Esophagus muscularis mucosa (tissue), 4 donors: ENCODE measurements at regions not wholly inside any gene's neighbourhood (a gene's known extent, or its start where the extent isn't known, plus 50 kb on each side); places are given as distances from the start of the nearest gene placed in this dataset.

Source experiments
- DNase-seq: peaks from one replicate; pipeline ENCODE4 v3.0.0-alpha.2; 2017; ENCODE audit errors: extremely low spot score
- H3K27ac ChIP-seq, 4 donors: fragments of 200-600 bp; sonication (generic); replicated peaks in 1 of 4; 1 replicate in 3 of 4; 2 replicates in 1 of 4; pipeline ENCODE4 v1.5.1; 2016 to 2019; ENCODE audit warnings: mild to moderate bottlenecking in 1 of 4
- H3K27me3 ChIP-seq, 4 donors: fragments of 200-600 bp; sonication (generic); one replicate each; pipeline versions ENCODE4 v1.5.1 to v1.6.0; 2016 to 2019
- H3K36me3 ChIP-seq, 4 donors: fragments of 200-600 bp; sonication (generic); one replicate each; pipeline ENCODE4 v1.5.1; 2016 to 2019
- H3K4me1 ChIP-seq, 4 donors: fragments of 200-600 bp; sonication (generic); one replicate each; pipeline ENCODE4 v1.5.1; 2016 to 2019
- H3K4me3 ChIP-seq, 4 donors: fragments of 200-600 bp; sonication (generic); 1 replicate in 2 of 4; 2 replicates in 2 of 4; pipeline ENCODE4 v1.5.1; 2016 to 2019; ENCODE audit warnings: mild to moderate bottlenecking in 4 of 4, moderate library complexity in 1 of 4
- H3K9me3 ChIP-seq, 4 donors: fragments of 200-600 bp; sonication (generic); 1 replicate in 3 of 4; 2 replicates in 1 of 4; pipeline ENCODE4 v1.5.1; 2016 to 2019
- EP300 ChIP-seq: sonication (generic); formaldehyde crosslinking; IDR thresholded peaks from one replicate; pipeline ENCODE4 v1.6.1; 2017; ENCODE audit warnings: antibody characterized with exemption
- POLR2A ChIP-seq: fragments of 450-650 bp; IDR thresholded peaks from one replicate; pipeline ENCODE4 v1.6.1; 2017; ENCODE audit warnings: antibody characterized with exemption, moderate library complexity, mild to moderate bottlenecking, low read depth
- POLR2AphosphoS5 ChIP-seq, 2 donors: sonication (generic); formaldehyde crosslinking; IDR thresholded peaks; one replicate each; pipeline ENCODE4 v1.6.1; 2017; ENCODE audit warnings: antibody characterized with exemption in 2 of 2
- WGBS: methylation state at CpG from one replicate; pipeline ENCODE4 v1.1.5; 2018; 5-methylcytosine and 5-hydroxymethylcytosine counted together
- intact Hi-C: fragments of 100-400 bp; cut with DNase I; formaldehyde crosslinking; loops from one replicate; pipeline ENCODE4 v1.15.1; 2023
- TF ChIP-seq, protein P1 (sequence below), 3 experiments: fragments of 200-600 bp in 2 of 3; fragments of 450-650 bp in 1 of 3; sonication (generic) in 2 of 3; IDR thresholded peaks; one replicate each; pipeline ENCODE4 v1.5.1; 2017 to 2019; ENCODE audit warnings: antibody characterized with exemption in 3 of 3, mild to moderate bottlenecking in 2 of 3, moderate library complexity in 1 of 3

GRCh38 chr7:156079156-156079555 is 266.9 kb upstream of the SHH start:
- H3K27ac ChIP-seq: no peak overlapping the region
- 83% methylated on average over 15 of the region's 15 CpGs for WGBS
- no peaks in the 10 kb centered on the region for H3K9me3 ChIP-seq
- no peak for DNase-seq
- TF ChIP-seq POLR2A (no peak), EP300 (no peak), POLR2AphosphoS5 (IDR thresholded peaks at IDR 0.05) (no peak)
- TF ChIP-seq, protein P1, sequence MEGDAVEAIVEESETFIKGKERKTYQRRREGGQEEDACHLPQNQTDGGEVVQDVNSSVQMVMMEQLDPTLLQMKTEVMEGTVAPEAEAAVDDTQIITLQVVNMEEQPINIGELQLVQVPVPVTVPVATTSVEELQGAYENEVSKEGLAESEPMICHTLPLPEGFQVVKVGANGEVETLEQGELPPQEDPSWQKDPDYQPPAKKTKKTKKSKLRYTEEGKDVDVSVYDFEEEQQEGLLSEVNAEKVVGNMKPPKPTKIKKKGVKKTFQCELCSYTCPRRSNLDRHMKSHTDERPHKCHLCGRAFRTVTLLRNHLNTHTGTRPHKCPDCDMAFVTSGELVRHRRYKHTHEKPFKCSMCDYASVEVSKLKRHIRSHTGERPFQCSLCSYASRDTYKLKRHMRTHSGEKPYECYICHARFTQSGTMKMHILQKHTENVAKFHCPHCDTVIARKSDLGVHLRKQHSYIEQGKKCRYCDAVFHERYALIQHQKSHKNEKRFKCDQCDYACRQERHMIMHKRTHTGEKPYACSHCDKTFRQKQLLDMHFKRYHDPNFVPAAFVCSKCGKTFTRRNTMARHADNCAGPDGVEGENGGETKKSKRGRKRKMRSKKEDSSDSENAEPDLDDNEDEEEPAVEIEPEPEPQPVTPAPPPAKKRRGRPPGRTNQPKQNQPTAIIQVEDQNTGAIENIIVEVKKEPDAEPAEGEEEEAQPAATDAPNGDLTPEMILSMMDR (IDR thresholded peaks at IDR 0.05): no peak
- intact Hi-C loops: no loop called here
- no peaks in the 10 kb centered on the region for H3K36me3 ChIP-seq
- H3K4me3 ChIP-seq: no peak overlapping the region
- H3K4me1 ChIP-seq: peaks cover 0 to 14% (median 9%) of the 10 kb centered on the region in 4 donors
- no peaks in the 10 kb centered on the region for H3K27me3 ChIP-seq

- 86% methylated on average over 27 of the region's 28 CpGs for WGBS
- Histone ChIP-seq H3K9me3 (no peaks in the 10 kb centered on the region), H3K27me3 (no peaks in the 10 kb centered on the region), H3K4me1 (peaks cover 0 to 1% (median under 1%) of the 10 kb centered on the region in 4 donors), H3K4me3 (no peak overlapping the region), H3K36me3 (no peaks in the 10 kb centered on the region), H3K27ac (no peak overlapping the region)
- intact Hi-C loops: no loop called here
- no peak for DNase-seq
- TF ChIP-seq EP300 (no peak), POLR2AphosphoS5 (IDR thresholded peaks at IDR 0.05) (no peak), POLR2A (no peak)
- TF ChIP-seq, protein P1 (IDR thresholded peaks at IDR 0.05): no peak
Observed at GRCh38 chr7:156074982-156075615, 262.8 kb upstream of the SHH start.

DNA sequence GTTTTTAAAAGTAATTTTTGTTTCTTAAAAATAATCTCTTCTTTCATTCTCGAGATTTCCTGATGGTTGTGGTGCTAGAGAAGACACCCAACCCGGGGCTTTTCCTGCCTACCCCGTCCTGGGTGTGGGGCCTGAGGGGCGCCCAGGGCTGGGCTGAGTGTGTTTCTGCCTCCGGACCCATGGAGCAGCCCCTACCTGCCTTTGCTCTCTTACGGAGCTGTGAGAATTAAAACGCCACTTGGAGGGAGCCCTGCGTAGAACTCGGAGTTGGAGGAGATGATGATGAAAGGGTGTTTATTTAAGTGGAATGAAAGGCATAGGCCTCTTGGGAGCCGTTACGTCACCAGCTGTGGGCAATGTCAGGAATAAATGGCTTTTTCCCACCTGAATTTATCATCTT is 261.8 kb upstream of the SHH start:
- TF ChIP-seq EP300: no peak
- H3K36me3 ChIP-seq: no peaks in the 10 kb centered on the region
- H3K4me1 ChIP-seq: no peaks in the 10 kb centered on the region
- no peak for DNase-seq
- no peak overlapping the region for H3K4me3 ChIP-seq
- H3K9me3 ChIP-seq: no peaks in the 10 kb centered on the region
- no peaks in the 10 kb centered on the region for H3K27me3 ChIP-seq
- intact Hi-C loops: no loop called here
- H3K27ac ChIP-seq: no peak overlapping the region
- 63% methylated on average over 11 of the region's 11 CpGs for WGBS

DNA sequence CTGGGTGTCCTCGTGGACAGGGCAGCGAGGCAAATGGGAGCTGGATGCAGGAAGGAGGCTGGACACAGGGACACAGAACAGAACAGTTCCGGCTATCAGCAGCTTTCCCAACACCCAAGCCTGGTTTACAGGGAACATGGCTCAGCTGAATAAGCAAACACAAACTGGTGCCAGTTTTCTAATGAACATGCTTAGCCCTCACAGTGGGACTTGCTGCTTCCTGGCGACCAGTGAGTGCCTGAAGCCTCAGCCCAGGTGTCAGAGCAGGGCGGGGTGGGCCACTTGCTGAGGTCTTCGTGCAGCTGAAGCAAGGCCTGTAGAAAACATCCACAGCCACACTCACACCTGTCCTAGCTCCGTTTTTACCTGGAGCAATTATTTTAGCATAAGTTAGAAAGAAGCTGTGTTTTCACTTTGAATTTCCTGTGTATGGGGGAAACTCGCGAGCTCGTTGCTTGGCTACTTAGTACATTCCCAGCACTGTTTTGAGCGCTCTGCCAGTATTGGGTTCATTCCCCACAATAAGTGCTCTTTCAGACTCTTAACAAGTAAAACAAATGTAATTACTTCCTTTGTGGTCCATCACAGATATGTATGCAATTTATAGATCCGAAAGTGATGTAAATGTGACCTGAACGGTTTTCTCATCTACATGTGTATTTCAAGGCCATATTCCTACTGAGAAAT is 261.2 kb upstream of the SHH start:
- Histone ChIP-seq H3K36me3 (no peaks in the 10 kb centered on the region), H3K9me3 (no peaks in the 10 kb centered on the region), H3K27ac (no peak overlapping the region), H3K27me3 (no peaks in the 10 kb centered on the region), H3K4me1 (no peaks in the 10 kb centered on the region), H3K4me3 (no peak overlapping the region)
- intact Hi-C loops: no loop called here
- no peak for TF ChIP-seq POLR2AphosphoS5 (IDR thresholded peaks at IDR 0.05)
- no peak for TF ChIP-seq POLR2A
- TF ChIP-seq EP300: no peak
- TF ChIP-seq, protein P1 (IDR thresholded peaks at IDR 0.05): no peak
- WGBS: 83% methylated on average over 11 of the region's 13 CpGs
- DNase-seq: no peak

- Histone ChIP-seq H3K4me3 (no peak overlapping the region), H3K9me3 (no peaks in the 10 kb centered on the region), H3K36me3 (no peaks in the 10 kb centered on the region), H3K4me1 (no peaks in the 10 kb centered on the region), H3K27me3 (no peaks in the 10 kb centered on the region), H3K27ac (no peak overlapping the region)
- 93% methylated on average over 6 of the region's 13 CpGs for WGBS
- intact Hi-C loops: no loop called here
- no peak for TF ChIP-seq POLR2A
- TF ChIP-seq, protein P1 (IDR thresholded peaks at IDR 0.05): no peak
- TF ChIP-seq POLR2AphosphoS5 (IDR thresholded peaks at IDR 0.05): no peak
- no peak for TF ChIP-seq EP300
- no peak for DNase-seq
Observed at GRCh38 chr7:156071612-156072011, 259.3 kb upstream of the SHH start.
